Osteoblast (primary cell): ENCODE measurements at regions not wholly inside any gene's neighbourhood (a gene's known extent, or its start where the extent isn't known, plus 50 kb on each side); places are given as distances from the start of the nearest gene placed in this dataset.
"Not testable (repeated sequence)": the region's sequence is repeated elsewhere in the genome, so short reads cannot be mapped to it uniquely, and the experiment has no call there.

Experiments
- DNase-seq: peaks from one replicate; pipeline ENCODE4 v3.0.0; 2011; ENCODE audit warnings: low spot score, mixed read lengths; ENCODE audit not compliant: insufficient read length; ENCODE audit errors: missing footprints
- H2AFZ ChIP-seq: 2 replicates; pipeline ENCODE4 v1.6.0; 2011; ENCODE audit warnings: mild to moderate bottlenecking, low read length
- H3K27ac ChIP-seq: 2 replicates; pipeline ENCODE4 v1.5.1; 2011; ENCODE audit warnings: mild to moderate bottlenecking, low read depth, low read length, moderate library complexity
- H3K27me3 ChIP-seq: 2 replicates; pipeline ENCODE4 v1.6.0; 2012; ENCODE audit warnings: mild to moderate bottlenecking, control low read depth, inconsistent platforms, low read length, moderate library complexity; ENCODE audit not compliant: insufficient read depth
- H3K36me3 ChIP-seq: 2 replicates; pipeline ENCODE4 v1.5.1; 2011; ENCODE audit warnings: mild to moderate bottlenecking, low read length, control low read depth, moderate library complexity; ENCODE audit not compliant: insufficient read depth
- H3K4me1 ChIP-seq: 2 replicates; pipeline ENCODE4 v1.5.1; 2011; ENCODE audit warnings: mild to moderate bottlenecking, low read length, control low read depth, moderate library complexity; ENCODE audit not compliant: insufficient read depth
- H3K4me2 ChIP-seq: 2 replicates; pipeline ENCODE4 v1.6.0; 2011; ENCODE audit warnings: mild to moderate bottlenecking, low read length; ENCODE audit not compliant: insufficient read depth
- H3K4me3 ChIP-seq: fragments of 200-600 bp; sonication (generic); 3 replicates; pipeline ENCODE4 v1.5.1; 2012; ENCODE audit warnings: mild to moderate bottlenecking, low read length, inconsistent platforms; ENCODE audit not compliant: insufficient read depth
- H3K79me2 ChIP-seq: 2 replicates; pipeline ENCODE4 v1.6.0; 2012; ENCODE audit warnings: mild to moderate bottlenecking, low read length, control low read depth, inconsistent platforms; ENCODE audit not compliant: insufficient read depth
- H3K9me3 ChIP-seq: 2 replicates; pipeline ENCODE4 v1.5.1; 2011; ENCODE audit warnings: low read depth, low read length, control low read depth
- H4K20me1 ChIP-seq: 2 replicates; pipeline ENCODE4 v1.6.0; 2012; ENCODE audit warnings: mild to moderate bottlenecking, low read length, control low read depth; ENCODE audit not compliant: insufficient read depth
- CTCF ChIP-seq: IDR thresholded peaks from 2 replicates; pipeline ENCODE4 v1.5.1; 2011; ENCODE audit warnings: mild to moderate bottlenecking, low read depth, low read length, moderate library complexity; ENCODE audit errors: extremely low read depth

- Histone ChIP-seq H3K4me1 (no peaks in the 10 kb centered on the region), H2AFZ (no peak overlapping the region), H3K27ac (no peak overlapping the region), H3K27me3 (no peaks in the 10 kb centered on the region), H3K36me3 (no peaks in the 10 kb centered on the region), H3K79me2 (no peaks in the 10 kb centered on the region), H4K20me1 (no peaks in the 10 kb centered on the region), H3K4me3 (no peak overlapping the region), H3K9me3 (no peaks in the 10 kb centered on the region), H3K4me2 (no peak overlapping the region)
- no peak for TF ChIP-seq CTCF
- no peak for DNase-seq
Observed at GRCh38 chr3:115293321-115293720, 146.2 kb upstream of the ZBTB20 start.

GRCh38 chr3:115301364-115301860, 154.3 kb upstream of the ZBTB20 start:
- no peak for TF ChIP-seq CTCF
- no peak overlapping the region for H3K27ac ChIP-seq
- no peak overlapping the region for H3K4me3 ChIP-seq
- H4K20me1 ChIP-seq, result no peaks in the 10 kb centered on the region
- peak; percentile 53 for DNase-seq
- H3K4me1 ChIP-seq, result peaks cover 5% of the 10 kb centered on the region
- H3K9me3 ChIP-seq, result no peaks in the 10 kb centered on the region
- no peak overlapping the region for H2AFZ ChIP-seq
- no peaks in the 10 kb centered on the region for H3K27me3 ChIP-seq
- peak overlapping the region; percentile 34 for H3K4me2 ChIP-seq
- H3K36me3 ChIP-seq, result no peaks in the 10 kb centered on the region
- H3K79me2 ChIP-seq, result no peaks in the 10 kb centered on the region

GRCh38 chr3:115317953-115318352, 170.9 kb upstream of the ZBTB20 start:
- not testable (repeated sequence) for H3K4me3 ChIP-seq, H3K9me3 ChIP-seq, H3K79me2 ChIP-seq, H3K4me2 ChIP-seq, H4K20me1 ChIP-seq, H3K27ac ChIP-seq, DNase-seq, H3K27me3 ChIP-seq, H2AFZ ChIP-seq, H3K36me3 ChIP-seq
- peaks cover 12% of the 10 kb centered on the region for H3K4me1 ChIP-seq

- Histone ChIP-seq H3K79me2 (no peaks in the 10 kb centered on the region), H2AFZ (no peak overlapping the region)
- DNase-seq, result peak; percentile 76
Observed at GRCh38 chr3:115321400-115321805, 174.3 kb upstream of the ZBTB20 start.

More at GRCh38 chr3:115321400-115321805, 174.3 kb upstream of the ZBTB20 start:
- Histone ChIP-seq H3K4me2 (peak overlapping the region; percentile 23), H3K36me3 (no peaks in the 10 kb centered on the region), H3K27ac (no peak overlapping the region), H3K4me1 (peaks cover 24% of the 10 kb centered on the region), H4K20me1 (no peaks in the 10 kb centered on the region), H3K4me3 (no peak overlapping the region), H3K27me3 (no peaks in the 10 kb centered on the region), H3K9me3 (no peaks in the 10 kb centered on the region)
- no peak for TF ChIP-seq CTCF
